ENCODE measurements at regions not wholly inside any gene's neighbourhood (a gene's known extent, or its start where the extent isn't known, plus 50 kb on each side); places are given as distances from the start of the nearest gene placed in this dataset.

GRCh38 chr20:25135031-25135430 lies 53.1 kb upstream of the VSX1 start:
- TF ChIP-seq, protein P1, sequence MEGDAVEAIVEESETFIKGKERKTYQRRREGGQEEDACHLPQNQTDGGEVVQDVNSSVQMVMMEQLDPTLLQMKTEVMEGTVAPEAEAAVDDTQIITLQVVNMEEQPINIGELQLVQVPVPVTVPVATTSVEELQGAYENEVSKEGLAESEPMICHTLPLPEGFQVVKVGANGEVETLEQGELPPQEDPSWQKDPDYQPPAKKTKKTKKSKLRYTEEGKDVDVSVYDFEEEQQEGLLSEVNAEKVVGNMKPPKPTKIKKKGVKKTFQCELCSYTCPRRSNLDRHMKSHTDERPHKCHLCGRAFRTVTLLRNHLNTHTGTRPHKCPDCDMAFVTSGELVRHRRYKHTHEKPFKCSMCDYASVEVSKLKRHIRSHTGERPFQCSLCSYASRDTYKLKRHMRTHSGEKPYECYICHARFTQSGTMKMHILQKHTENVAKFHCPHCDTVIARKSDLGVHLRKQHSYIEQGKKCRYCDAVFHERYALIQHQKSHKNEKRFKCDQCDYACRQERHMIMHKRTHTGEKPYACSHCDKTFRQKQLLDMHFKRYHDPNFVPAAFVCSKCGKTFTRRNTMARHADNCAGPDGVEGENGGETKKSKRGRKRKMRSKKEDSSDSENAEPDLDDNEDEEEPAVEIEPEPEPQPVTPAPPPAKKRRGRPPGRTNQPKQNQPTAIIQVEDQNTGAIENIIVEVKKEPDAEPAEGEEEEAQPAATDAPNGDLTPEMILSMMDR (IDR thresholded peaks at IDR 0.05; ENCODE audit: low read depth, low read length, missing control alignments) = no peak
- no peak for DNase-seq (ENCODE audit: extremely low read depth, low read depth)
- no peak overlapping the region for H3K4me3 ChIP-seq (replicated peaks; ENCODE audit: low read depth, low read length)

DNA sequence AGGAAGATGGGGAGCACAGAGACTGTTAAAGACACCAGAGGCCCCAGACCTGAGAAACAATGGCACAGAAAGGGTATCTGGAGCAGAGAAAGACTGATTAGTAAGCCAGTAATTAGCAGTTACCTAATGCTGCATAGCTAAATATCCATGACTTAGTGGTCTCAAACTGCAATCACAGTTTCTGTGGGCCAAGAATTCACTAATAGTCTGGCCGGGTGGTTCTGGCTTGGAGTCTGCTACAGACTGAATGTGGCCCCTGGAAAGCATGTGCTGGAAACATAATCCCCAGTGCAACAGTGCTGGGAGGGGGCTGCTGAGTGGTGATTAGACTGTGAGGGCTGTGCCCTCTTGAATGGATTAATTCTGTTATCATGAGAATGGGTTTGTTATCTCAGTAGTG lies 54.1 kb upstream of the VSX1 start:
- no peak overlapping the region for H3K4me3 ChIP-seq (replicated peaks; ENCODE audit: low read depth, low read length)
- no peak for DNase-seq (ENCODE audit: extremely low read depth, low read depth)
- TF ChIP-seq, protein P1 (IDR thresholded peaks at IDR 0.05; ENCODE audit: low read depth, low read length, missing control alignments) = no peak

- TF ChIP-seq, protein P1 (IDR thresholded peaks at IDR 0.05; ENCODE audit: low read depth, low read length, missing control alignments) = no peak
- peak; percentile 37 for DNase-seq (ENCODE audit: extremely low read depth, low read depth)
- no peak overlapping the region for H3K4me3 ChIP-seq (replicated peaks; ENCODE audit: low read depth, low read length)
These were observed 55.0 kb upstream of the VSX1 start for GRCh38 chr20:25136643-25137559.

DNA sequence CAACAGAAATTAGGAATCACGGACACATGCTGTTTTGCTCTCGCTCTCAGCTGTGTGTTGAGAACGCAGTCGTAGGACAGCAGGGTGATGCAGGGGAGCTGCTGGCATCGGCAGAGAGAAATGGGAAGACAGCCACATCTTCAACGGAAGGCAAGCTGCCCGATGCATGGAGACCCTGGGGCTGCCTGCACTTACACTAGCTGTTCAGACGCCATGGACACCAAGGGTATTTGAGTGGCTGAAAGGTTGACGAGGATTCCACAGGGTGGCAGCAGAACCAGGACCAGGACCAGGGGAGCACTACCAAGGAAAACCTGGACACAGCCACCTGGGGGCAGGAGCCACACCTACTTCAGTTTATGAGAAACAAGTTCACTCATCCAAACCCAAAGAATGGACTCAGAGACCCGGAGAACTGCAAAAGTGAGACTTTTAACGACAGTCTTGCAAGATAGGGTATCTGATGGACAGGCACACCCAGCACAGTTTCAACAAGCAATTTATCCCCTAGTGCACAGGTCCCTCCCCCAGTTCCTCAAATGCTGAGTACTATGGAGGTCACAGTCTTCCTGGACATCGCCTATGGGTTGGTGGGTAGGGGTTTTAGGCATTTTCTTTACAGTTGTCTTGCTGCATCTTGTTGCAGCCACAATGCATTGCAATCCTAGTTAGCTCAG lies 56.3 kb upstream of the ENTPD6 start:
- TF ChIP-seq, protein P1 (IDR thresholded peaks at IDR 0.05; ENCODE audit: low read depth, low read length, missing control alignments) = no peak
- no peak overlapping the region for H3K4me3 ChIP-seq (replicated peaks; ENCODE audit: low read depth, low read length)
- no peak for DNase-seq (ENCODE audit: extremely low read depth, low read depth)

DNA sequence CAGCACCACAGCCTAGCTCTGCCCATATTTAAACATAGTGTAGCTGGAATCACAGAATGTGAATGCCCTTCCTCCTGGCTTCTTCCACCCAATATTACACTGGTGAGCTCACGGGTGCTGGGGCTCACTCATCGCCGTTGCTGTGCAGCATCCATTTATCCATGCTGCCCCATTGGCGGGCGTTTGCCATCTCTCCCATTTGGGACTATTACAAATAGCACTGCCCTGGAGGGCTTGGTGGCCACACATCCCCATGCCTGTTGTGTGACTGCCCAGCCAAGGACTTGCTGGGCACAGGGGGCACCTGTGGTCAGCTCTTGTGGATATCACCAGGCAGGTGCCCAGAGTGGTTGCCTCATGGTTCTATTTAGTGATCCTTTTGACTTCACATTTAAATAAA lies 54.5 kb upstream of the ENTPD6 start:
- TF ChIP-seq, protein P1 (IDR thresholded peaks at IDR 0.05; ENCODE audit: low read depth, low read length, missing control alignments) = no peak
- DNase-seq (ENCODE audit: extremely low read depth, low read depth) = no peak
- no peak overlapping the region for H3K4me3 ChIP-seq (replicated peaks; ENCODE audit: low read depth, low read length)

- no peak overlapping the region for H3K4me3 ChIP-seq (replicated peaks; ENCODE audit: low read depth, low read length)
- TF ChIP-seq, protein P1 (IDR thresholded peaks at IDR 0.05; ENCODE audit: low read depth, low read length, missing control alignments) = no peak
- DNase-seq (ENCODE audit: extremely low read depth, low read depth) = no peak
These were observed 53.1 kb upstream of the ENTPD6 start for GRCh38 chr20:25142435-25142834.
